ENCODE measurements at regions not wholly inside any gene's neighbourhood (a gene's known extent, or its start where the extent isn't known, plus 50 kb on each side); places are given as distances from the start of the nearest gene placed in this dataset.
A peak's percentile ranks its signal among the peaks of the same experiment; 100 is the strongest.

DNA sequence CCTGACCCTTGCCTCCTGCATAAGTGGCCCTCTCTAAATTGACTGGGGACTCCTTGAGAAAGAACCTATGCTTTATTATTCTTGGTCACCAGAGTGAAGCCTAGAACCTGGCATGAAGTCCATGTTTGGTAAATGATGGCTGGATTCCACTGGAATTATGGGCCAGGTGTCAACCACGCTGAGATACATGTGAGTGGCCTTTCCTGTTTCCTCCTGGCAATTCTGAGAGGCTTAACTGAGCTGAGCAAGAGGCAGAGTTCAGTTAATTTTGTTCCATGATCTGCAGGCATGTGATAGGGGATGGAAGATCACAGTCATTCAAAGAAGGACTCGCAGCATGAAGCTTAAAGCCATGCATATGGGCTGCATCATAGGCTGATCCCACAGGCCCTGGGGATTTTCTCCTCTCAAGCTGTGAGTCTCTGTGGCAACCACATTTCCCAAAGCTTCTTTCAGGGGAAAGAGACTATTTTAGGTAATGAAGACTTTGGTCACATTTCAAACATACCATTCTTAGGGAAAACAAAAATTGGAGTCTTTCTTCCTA is 69.4 kb upstream of the CLNK start:
- H3K9me3 Mint-ChIP-seq (ENCODE audit: low read depth), result no peaks in the 10 kb centered on the region
- TF ChIP-seq CTCF (IDR thresholded peaks at IDR 0.05), result no peak
- peaks cover 14% of the 10 kb centered on the region for H3K4me1 Mint-ChIP-seq (ENCODE audit: low read depth)
- DNase-seq (ENCODE audit: low spot score), result no peak
- H3K27ac Mint-ChIP-seq (ENCODE audit: unreplicated experiment), result no peak overlapping the region
- no peaks in the 10 kb centered on the region for H3K27me3 Mint-ChIP-seq (ENCODE audit: low read depth)
- H3K4me3 Mint-ChIP-seq (ENCODE audit: unreplicated experiment), result no peak overlapping the region
- H3K36me3 Mint-ChIP-seq (ENCODE audit: low read depth), result no peaks in the 10 kb centered on the region

GRCh38 chr4:10753336-10753735 is 68.8 kb upstream of the CLNK start:
- DNase-seq (ENCODE audit: low spot score), result no peak
- no peak overlapping the region for H3K27ac Mint-ChIP-seq (ENCODE audit: unreplicated experiment)
- H3K36me3 Mint-ChIP-seq (ENCODE audit: low read depth), result no peaks in the 10 kb centered on the region
- no peak overlapping the region for H3K4me3 Mint-ChIP-seq (ENCODE audit: unreplicated experiment)
- H3K27me3 Mint-ChIP-seq (ENCODE audit: low read depth), result no peaks in the 10 kb centered on the region
- TF ChIP-seq CTCF (IDR thresholded peaks at IDR 0.05), result no peak
- H3K9me3 Mint-ChIP-seq (ENCODE audit: low read depth), result no peaks in the 10 kb centered on the region
- H3K4me1 Mint-ChIP-seq (ENCODE audit: low read depth), result peaks cover 14% of the 10 kb centered on the region

DNA sequence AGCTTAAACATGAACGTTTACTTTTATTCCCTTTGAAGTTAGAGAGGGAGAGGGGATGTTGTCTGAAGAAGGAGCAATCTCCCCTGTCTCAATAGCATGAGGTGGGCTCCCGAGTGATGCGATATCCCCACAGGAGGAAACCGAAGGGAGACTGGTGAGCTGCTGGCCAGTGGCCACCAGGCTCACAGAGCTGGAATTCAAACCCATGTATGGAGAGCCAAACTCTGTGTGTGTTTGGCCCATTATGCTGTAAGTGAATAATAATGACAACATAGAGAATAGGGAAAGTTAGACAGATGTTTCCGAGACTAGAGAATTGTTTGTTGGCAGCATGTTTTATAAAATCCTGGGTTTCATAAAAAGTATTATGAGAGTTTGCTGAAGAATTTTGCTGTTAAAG is 66.1 kb upstream of the CLNK start:
- TF ChIP-seq CTCF (IDR thresholded peaks at IDR 0.05), result no peak
- Mint-ChIP-seq H3K27ac (ENCODE audit: unreplicated experiment) (no peak overlapping the region), H3K36me3 (ENCODE audit: low read depth) (no peaks in the 10 kb centered on the region), H3K27me3 (ENCODE audit: low read depth) (no peaks in the 10 kb centered on the region), H3K4me1 (ENCODE audit: low read depth) (peaks cover 28% of the 10 kb centered on the region), H3K9me3 (ENCODE audit: low read depth) (peaks cover 3% of the 10 kb centered on the region), H3K4me3 (ENCODE audit: unreplicated experiment) (no peak overlapping the region)
- no peak for DNase-seq (ENCODE audit: low spot score)

DNA sequence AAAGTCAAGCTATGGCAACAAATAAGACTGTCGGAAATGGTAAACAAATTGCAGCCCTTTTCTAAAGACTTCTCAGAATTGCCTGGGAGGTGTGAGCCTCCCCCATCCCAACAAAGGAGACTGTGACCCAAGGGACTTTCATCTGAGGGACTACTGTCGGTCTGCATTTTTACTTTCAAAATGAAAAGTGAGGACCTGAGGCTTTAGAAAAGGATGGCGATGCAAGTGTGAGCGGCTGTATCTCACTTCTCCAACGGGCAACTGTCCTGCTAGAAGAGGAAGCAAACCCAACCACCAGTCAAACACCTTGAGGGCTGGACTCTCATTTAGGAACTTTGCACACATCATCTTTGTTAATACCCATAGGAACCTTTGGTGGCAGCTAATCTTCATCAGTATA is 62.6 kb upstream of the CLNK start:
- H3K9me3 Mint-ChIP-seq (ENCODE audit: low read depth), result peaks cover 5% of the 10 kb centered on the region
- TF ChIP-seq CTCF (IDR thresholded peaks at IDR 0.05), result no peak
- H3K36me3 Mint-ChIP-seq (ENCODE audit: low read depth), result no peaks in the 10 kb centered on the region
- H3K4me1 Mint-ChIP-seq (ENCODE audit: low read depth), result peaks cover 14% of the 10 kb centered on the region
- no peak for DNase-seq (ENCODE audit: low spot score)
- no peak overlapping the region for H3K4me3 Mint-ChIP-seq (ENCODE audit: unreplicated experiment)
- no peaks in the 10 kb centered on the region for H3K27me3 Mint-ChIP-seq (ENCODE audit: low read depth)
- H3K27ac Mint-ChIP-seq (ENCODE audit: unreplicated experiment), result no peak overlapping the region

GRCh38 chr4:10746371-10747171 is 62.0 kb upstream of the CLNK start:
- H3K27ac Mint-ChIP-seq (ENCODE audit: unreplicated experiment), result peak overlapping the region; percentile 50
- peaks cover 5% of the 10 kb centered on the region for H3K9me3 Mint-ChIP-seq (ENCODE audit: low read depth)
- no peaks in the 10 kb centered on the region for H3K27me3 Mint-ChIP-seq (ENCODE audit: low read depth)
- no peak overlapping the region for H3K4me3 Mint-ChIP-seq (ENCODE audit: unreplicated experiment)
- peaks cover 17% of the 10 kb centered on the region for H3K4me1 Mint-ChIP-seq (ENCODE audit: low read depth)
- TF ChIP-seq CTCF (IDR thresholded peaks at IDR 0.05), result no peak
- H3K36me3 Mint-ChIP-seq (ENCODE audit: low read depth), result no peaks in the 10 kb centered on the region
- no peak for DNase-seq (ENCODE audit: low spot score)

Data from chondrocyte (in vitro differentiated cells).